ENCODE measurements at regions not wholly inside any gene's neighbourhood (a gene's known extent, or its start where the extent isn't known, plus 50 kb on each side); places are given as distances from the start of the nearest gene placed in this dataset.
"Not testable (repeated sequence)": the region's sequence is repeated elsewhere in the genome, so short reads cannot be mapped to it uniquely, and the experiment has no call there.

DNA sequence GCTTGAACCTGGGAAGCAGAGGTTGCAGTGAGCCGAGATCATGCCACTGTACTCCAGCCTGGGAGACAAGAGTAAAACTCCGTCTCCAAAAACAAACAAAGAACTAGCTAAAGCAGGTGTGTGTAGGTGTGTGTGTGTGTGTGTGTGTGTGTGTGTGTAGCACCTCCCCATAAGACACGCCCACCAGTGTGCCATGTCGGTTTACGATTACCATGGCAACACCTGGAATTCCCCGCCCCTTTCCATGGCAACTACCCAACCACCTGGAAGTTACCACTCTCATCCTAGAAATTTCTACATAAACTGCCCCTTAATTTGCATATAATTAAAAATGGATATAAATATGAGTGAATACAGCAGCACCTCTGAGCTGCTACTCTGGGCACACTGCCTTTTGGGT is 80.9 kb upstream of the ADGRE5 start:
- H3K27me3 Mint-ChIP-seq, result no peaks in the 10 kb centered on the region
- H3K9me3 Mint-ChIP-seq, result no peaks in the 10 kb centered on the region
- H3K4me1 Mint-ChIP-seq (ENCODE audit: low read depth), result no peaks in the 10 kb centered on the region
- CTCF ChIA-PET, result interaction anchor here (0.8 kb wide), 1 partner anchor 12 kb away, joined by 3 read pairs; no protein-coding TSS in a partner anchor
- POLR2A ChIA-PET, result no interaction called here
- no peak overlapping the region for H3K4me3 Mint-ChIP-seq
- H3K27ac Mint-ChIP-seq, result no peak overlapping the region
- intact Hi-C loops (cut with micrococcal nuclease), result no loop called here
- H3K36me3 Mint-ChIP-seq, result no peaks in the 10 kb centered on the region
- no peak for DNase-seq

DNA sequence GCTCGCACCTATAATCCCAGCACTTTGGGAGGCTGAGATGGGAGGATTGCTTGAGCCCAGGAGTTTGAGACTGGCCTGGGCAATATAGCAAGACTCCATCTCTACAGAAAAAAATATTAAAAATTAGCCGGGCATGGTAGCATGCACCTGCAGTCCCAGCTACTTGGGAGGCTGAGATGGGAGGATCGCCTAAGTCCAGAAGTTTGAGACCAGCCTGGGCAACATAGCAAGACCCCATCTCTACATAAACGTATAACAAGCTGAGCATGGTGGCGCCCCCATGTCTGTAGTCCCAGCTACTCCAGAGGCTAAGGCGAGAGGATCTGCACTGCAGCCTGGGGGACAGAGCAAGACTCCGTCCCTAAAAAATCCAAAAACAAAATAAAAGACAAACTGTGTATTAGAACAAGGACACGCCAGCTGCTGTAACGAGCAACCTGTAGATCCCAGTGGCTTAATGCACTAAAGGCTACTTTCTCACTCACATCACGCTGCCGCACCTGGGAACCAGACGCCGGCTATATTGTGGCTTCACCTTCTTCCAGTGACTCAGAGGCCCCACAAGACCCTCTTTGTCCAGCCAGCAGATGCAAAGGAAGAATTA is 81.9 kb upstream of the ADGRE5 start:
- H3K4me3 Mint-ChIP-seq; H3K27ac Mint-ChIP-seq; POLR2A ChIA-PET; intact Hi-C loops (cut with micrococcal nuclease); H3K27me3 Mint-ChIP-seq; DNase-seq; H3K36me3 Mint-ChIP-seq; H3K4me1 Mint-ChIP-seq (ENCODE audit: low read depth); H3K9me3 Mint-ChIP-seq: not testable (repeated sequence)
- CTCF ChIA-PET, result interaction anchor here (0.9 kb wide), 1 partner anchor 78 kb away, joined by 3 read pairs; no protein-coding TSS in a partner anchor

DNA sequence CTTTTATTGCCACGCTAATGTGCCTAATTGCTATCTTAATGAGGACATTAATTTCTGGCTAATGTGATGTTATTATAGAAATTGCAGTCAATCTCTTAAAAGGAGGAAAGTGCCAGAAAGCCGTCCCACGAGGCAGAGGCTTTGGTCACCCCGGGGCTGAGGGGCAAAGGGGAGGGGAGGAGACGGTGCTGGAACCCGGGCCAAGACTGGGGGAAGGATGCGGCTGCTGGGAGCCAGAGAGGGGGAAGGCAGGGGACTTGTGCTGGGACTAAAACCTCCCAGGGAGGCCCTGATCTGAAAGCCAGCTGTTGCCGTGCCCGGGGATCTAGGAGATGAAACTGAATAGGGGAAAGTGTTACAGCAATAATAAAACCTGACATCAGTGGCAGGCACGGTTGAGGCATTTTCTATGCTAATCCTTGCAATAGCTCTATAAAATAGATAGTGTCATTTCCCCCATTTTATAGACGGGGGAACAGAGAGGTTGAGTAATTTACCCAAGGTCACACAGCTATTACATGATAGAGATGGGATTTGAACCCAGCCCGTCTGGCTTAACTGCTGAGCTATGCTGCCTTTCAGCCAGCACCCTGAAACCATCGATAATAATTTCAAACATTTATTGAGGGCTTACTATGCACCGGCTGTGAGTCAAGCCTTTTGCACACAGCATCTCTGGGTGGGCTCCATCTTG is 83.2 kb upstream of the ADGRE5 start:
- POLR2A ChIA-PET; H3K4me3 Mint-ChIP-seq; CTCF ChIA-PET; H3K27ac Mint-ChIP-seq; H3K9me3 Mint-ChIP-seq; H3K27me3 Mint-ChIP-seq; H3K4me1 Mint-ChIP-seq (ENCODE audit: low read depth); intact Hi-C loops (cut with micrococcal nuclease); H3K36me3 Mint-ChIP-seq; DNase-seq: not testable (repeated sequence)

DNA sequence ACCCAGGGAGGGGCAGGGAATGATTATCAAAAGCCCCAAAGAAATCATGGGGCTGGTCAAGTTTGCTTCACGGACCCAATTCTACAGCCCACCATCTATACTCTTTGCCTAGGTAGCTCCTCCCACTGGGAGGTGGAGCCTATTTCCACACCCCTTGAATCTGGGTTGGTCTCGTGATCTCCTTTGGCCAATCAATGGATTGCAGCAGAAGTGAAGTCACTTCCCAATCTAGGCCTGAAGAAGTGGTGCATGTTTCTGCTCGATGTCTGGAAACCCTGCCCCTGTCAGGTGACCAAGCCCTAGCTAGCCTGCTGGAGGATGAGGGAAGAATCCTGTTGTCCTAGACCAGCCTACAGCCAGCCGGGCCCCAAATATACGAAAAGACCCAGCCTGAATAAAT is 86.3 kb upstream of the ADGRE5 start:
- H3K4me3 Mint-ChIP-seq; intact Hi-C loops (cut with micrococcal nuclease); H3K9me3 Mint-ChIP-seq; H3K36me3 Mint-ChIP-seq; H3K27me3 Mint-ChIP-seq; H3K27ac Mint-ChIP-seq; H3K4me1 Mint-ChIP-seq (ENCODE audit: low read depth); POLR2A ChIA-PET: not testable (repeated sequence)
- CTCF ChIA-PET, result interaction anchor here (1.4 kb wide), 1 partner anchor 158 kb away, joined by 4 read pairs; the partner anchor contains the start of gene ASF1B
- peak; percentile 49 for DNase-seq

DNA sequence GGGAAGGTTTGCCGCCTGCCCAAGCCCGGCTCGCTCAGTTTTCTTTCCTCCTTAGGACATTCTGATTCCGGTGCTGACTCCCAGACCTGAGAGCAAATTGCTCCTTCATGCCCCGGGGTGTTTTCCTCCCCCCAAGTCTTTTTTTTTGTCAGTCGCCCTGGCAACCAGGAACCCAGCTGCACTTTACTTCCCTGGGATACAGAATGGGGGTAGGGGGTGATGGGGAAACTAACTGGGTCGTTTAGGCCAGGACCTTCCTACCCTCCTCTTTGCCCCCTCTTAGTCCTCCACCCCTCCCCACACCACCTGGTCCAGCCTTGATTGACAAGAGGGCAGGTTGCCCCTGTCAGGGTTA is 87.5 kb upstream of the ADGRE5 start:
- intact Hi-C loops (cut with micrococcal nuclease); H3K27me3 Mint-ChIP-seq; H3K36me3 Mint-ChIP-seq; H3K27ac Mint-ChIP-seq; H3K4me3 Mint-ChIP-seq; H3K9me3 Mint-ChIP-seq; POLR2A ChIA-PET; H3K4me1 Mint-ChIP-seq (ENCODE audit: low read depth); DNase-seq: not testable (repeated sequence)
- CTCF ChIA-PET, result interaction anchor here (1.4 kb wide), 1 partner anchor 157 kb away, joined by 4 read pairs; the partner anchor contains the start of gene ASF1B

DNA sequence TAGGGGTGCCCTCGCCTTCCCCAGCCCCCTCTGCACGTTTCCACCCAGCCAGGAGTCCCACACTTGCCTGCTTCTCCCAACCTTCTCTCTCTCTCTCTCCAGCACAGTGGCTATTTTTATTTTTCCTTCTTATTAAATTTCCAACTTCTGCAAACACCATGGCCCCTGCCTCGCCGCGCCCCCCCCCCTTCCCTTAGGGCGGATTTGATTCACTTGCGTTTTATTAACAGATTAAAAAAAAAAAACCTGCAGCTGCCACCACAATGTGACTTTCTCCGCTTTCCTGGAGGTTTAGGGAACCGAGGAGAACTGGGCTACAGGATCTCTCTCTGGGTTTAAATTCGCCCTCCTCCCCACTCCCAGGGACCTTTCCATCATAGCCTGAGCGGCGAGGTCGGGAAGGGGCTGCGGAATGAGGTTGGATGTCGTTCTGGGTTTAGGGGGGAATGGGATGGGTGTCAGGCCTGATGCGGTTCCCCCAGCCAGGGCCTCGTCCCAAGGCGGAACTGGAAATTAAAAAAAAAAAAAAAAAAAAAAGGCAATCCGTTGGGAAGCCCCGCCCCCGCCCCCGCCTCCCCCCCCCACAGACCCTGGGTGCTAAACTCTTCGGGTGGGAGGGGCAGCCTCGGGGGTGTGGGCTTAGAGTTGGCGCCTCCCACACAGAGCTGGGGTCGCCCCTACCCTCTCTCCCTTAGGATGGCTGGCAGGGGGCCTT is 87.3 kb upstream of the ADGRL1 start:
- H3K9me3 Mint-ChIP-seq, H3K27me3 Mint-ChIP-seq, H3K4me3 Mint-ChIP-seq: not testable (repeated sequence)

DNA sequence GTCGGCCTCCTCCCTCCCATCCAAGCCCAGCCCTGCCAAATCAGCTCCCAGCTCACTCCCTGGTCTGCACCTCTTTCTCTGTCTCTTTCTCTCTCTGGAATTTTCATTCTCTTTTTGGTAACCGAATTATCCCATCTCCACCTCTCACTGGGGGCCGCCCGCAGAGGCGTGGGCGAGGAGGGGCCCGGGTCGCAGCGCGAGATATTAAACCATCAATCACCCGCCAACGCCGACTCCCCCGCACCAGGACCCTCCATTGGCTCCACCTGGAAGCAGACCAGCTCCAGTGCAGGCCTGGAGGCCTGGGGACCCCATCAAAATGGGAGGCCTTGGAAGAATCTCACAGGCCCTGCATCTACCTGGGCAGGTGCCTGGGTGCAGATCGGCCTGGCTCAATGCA is 83.8 kb upstream of the ADGRL1 start:
- H3K27ac Mint-ChIP-seq; H3K27me3 Mint-ChIP-seq; DNase-seq; POLR2A ChIA-PET; H3K9me3 Mint-ChIP-seq; H3K4me3 Mint-ChIP-seq; H3K36me3 Mint-ChIP-seq; H3K4me1 Mint-ChIP-seq (ENCODE audit: low read depth): not testable (repeated sequence)
- CTCF ChIA-PET, result interaction anchor here (1.6 kb wide), 1 partner anchor 90 kb away, joined by 5 read pairs; no protein-coding TSS in a partner anchor
- intact Hi-C loops (cut with micrococcal nuclease), result loop anchor here (10.0 kb wide), 1 partner anchor 45 kb away; no protein-coding TSS in a partner anchor

More for the DNA sequence above, 87.3 kb upstream of the ADGRL1 start:
- intact Hi-C loops (cut with micrococcal nuclease); H3K27ac Mint-ChIP-seq; CTCF ChIA-PET; H3K36me3 Mint-ChIP-seq; POLR2A ChIA-PET; DNase-seq; H3K4me1 Mint-ChIP-seq (ENCODE audit: low read depth): not testable (repeated sequence)

DNA sequence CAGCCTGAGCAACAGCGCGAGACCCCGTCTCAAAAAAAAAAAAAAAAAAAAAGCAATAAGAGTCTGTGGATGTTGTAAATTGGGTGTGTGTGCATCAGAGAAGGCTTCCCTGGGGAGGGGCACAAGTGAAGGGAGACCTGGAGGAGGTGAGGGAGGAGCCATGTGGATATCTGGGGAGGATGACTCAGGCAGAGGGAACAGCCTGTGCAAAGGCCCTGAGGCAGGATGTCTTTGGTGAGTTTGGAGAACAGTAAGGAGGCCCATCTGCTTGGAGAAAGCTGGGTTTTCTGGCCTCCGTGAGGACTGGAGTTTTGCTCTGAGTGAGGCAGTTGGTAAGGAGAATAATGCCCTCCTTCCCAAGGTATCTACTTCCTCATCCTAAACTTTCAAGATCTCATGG is 81.9 kb upstream of the ADGRL1 start:
- H3K9me3 Mint-ChIP-seq, H3K36me3 Mint-ChIP-seq, POLR2A ChIA-PET, H3K27ac Mint-ChIP-seq, DNase-seq, H3K27me3 Mint-ChIP-seq, H3K4me3 Mint-ChIP-seq: not testable (repeated sequence)
- intact Hi-C loops (cut with micrococcal nuclease), result loop anchor here (10.0 kb wide), 1 partner anchor 47 kb away; no protein-coding TSS in a partner anchor
- CTCF ChIA-PET, result interaction anchor here (0.5 kb wide), 1 partner anchor 62 kb away, joined by 3 read pairs; no protein-coding TSS in a partner anchor
- H3K4me1 Mint-ChIP-seq (ENCODE audit: low read depth), result peaks cover 12% of the 10 kb centered on the region

DNA sequence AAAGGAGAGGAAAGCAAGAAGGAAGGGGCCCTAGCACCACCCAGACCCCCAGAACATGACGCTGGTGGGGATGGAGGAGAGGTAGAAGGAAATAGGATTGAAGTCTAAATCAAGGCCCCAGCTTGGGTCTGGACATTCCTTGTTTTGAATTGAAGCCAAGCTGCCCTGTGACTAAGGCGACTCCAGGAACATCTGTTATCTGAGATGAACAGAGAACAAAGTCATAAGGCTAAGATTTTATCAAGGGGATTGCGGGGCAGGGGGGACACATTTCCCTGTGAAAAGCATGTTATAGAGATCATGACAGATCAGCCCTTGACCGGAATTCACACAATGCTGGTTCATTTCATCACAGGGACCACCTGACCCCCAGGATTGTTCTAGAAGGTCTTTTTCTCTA is 80.6 kb upstream of the ADGRL1 start:
- DNase-seq, H3K36me3 Mint-ChIP-seq, H3K27ac Mint-ChIP-seq, CTCF ChIA-PET, H3K9me3 Mint-ChIP-seq, H3K27me3 Mint-ChIP-seq, H3K4me3 Mint-ChIP-seq, POLR2A ChIA-PET: not testable (repeated sequence)
- H3K4me1 Mint-ChIP-seq (ENCODE audit: low read depth), result peaks cover 12% of the 10 kb centered on the region
- intact Hi-C loops (cut with micrococcal nuclease), result loop anchor here (10.0 kb wide), 1 partner anchor 48 kb away; no protein-coding TSS in a partner anchor

DNA sequence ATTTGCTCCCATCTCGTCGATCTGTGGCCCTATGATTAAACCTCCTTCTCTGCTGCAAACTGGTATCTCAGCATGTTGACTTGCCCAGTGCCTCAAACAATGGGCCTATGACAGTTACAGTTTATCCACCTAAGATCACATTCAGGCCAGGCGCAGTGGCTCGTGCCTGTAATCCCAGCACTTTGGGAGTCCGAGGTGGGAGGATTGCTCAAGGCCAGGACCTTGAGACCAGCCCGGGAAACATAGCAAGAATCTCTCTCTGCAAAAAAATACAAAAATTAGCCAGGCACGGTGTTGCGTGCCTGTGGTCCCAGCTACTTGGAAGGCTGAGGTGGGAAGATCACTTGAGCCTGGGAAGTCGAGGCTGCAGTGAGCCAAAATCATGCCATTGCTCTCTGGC is 79.8 kb upstream of the ADGRL1 start:
- DNase-seq, H3K4me3 Mint-ChIP-seq, H3K36me3 Mint-ChIP-seq, H3K27me3 Mint-ChIP-seq, POLR2A ChIA-PET, H3K27ac Mint-ChIP-seq, H3K9me3 Mint-ChIP-seq, CTCF ChIA-PET: not testable (repeated sequence)
- peaks cover 12% of the 10 kb centered on the region for H3K4me1 Mint-ChIP-seq (ENCODE audit: low read depth)
- intact Hi-C loops (cut with micrococcal nuclease), result loop anchor here (10.0 kb wide), 1 partner anchor 49 kb away; no protein-coding TSS in a partner anchor

DNA sequence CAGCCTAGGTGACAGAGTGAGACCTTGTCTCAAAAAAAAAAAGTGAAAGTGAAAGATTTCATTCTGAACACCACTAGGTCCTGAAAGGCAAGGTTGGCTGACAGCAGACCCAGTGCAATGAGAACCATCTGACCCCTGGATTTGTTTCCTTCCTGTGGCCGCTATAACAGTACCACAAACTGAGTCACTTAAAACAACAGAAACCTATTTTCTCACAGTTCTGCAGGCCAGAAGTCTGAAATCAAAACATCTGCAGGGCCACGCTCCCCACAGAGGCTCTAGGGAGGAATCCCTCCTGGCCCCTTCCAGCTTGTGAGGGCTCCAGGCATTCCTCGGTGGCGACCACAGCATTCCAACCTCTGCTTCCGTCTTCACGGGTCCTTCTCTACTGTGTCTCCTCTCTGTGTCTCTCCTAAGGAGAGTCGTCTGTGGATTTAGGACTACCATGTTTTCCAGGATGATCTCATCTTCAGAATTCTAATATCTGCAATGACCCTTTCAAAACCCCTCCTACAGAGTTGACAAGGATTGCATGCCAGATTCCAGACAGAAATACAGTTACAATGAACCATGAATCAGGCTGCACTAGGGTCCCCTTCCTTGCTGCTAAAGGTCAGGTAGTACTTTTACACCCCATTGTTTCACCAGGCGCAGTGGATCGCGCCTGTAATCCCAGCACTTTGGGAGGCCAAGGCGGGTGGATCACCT is 78.0 kb upstream of the ADGRL1 start:
- POLR2A ChIA-PET, H3K27ac Mint-ChIP-seq, CTCF ChIA-PET, H3K27me3 Mint-ChIP-seq, H3K9me3 Mint-ChIP-seq, H3K36me3 Mint-ChIP-seq, H3K4me3 Mint-ChIP-seq: not testable (repeated sequence)
- intact Hi-C loops (cut with micrococcal nuclease), result loop anchor here (5.0 to 10.0 kb wide), 2 partner anchors 51 to 62 kb away; no protein-coding TSS in a partner anchor
- DNase-seq, result peak; percentile 61
- peaks cover 12% of the 10 kb centered on the region for H3K4me1 Mint-ChIP-seq (ENCODE audit: low read depth)

DNA sequence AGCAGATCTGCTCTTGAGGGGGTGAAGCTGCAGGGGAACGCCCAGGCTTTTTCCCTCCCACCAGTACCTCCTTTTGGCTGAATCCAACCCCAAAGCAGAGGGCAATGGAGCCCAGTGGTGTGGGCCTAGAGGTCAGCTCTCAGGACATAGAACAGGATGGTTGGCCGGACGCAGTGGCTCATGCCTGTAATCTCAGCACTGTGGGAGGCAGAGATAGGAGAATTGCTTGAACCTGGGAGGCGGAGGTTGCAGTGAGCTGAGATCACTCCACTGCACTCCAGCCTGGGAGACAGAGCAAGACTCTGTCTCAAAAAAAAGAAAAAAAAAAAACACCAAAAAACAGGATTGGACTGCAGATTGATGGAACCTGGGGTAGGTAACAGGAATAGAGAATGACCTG is 73.3 kb upstream of the ADGRL1 start:
- H3K9me3 Mint-ChIP-seq, result peaks cover 17% of the 10 kb centered on the region
- peaks cover 22% of the 10 kb centered on the region for H3K4me1 Mint-ChIP-seq (ENCODE audit: low read depth)
- DNase-seq; H3K4me3 Mint-ChIP-seq; H3K27ac Mint-ChIP-seq; intact Hi-C loops (cut with micrococcal nuclease); CTCF ChIA-PET; H3K27me3 Mint-ChIP-seq; H3K36me3 Mint-ChIP-seq; POLR2A ChIA-PET: not testable (repeated sequence)
